ENCODE measurements at regions not wholly inside any gene's neighbourhood (a gene's known extent, or its start where the extent isn't known, plus 50 kb on each side); places are given as distances from the start of the nearest gene placed in this dataset.
A peak's percentile ranks its signal among the peaks of the same experiment; 100 is the strongest.

DNA sequence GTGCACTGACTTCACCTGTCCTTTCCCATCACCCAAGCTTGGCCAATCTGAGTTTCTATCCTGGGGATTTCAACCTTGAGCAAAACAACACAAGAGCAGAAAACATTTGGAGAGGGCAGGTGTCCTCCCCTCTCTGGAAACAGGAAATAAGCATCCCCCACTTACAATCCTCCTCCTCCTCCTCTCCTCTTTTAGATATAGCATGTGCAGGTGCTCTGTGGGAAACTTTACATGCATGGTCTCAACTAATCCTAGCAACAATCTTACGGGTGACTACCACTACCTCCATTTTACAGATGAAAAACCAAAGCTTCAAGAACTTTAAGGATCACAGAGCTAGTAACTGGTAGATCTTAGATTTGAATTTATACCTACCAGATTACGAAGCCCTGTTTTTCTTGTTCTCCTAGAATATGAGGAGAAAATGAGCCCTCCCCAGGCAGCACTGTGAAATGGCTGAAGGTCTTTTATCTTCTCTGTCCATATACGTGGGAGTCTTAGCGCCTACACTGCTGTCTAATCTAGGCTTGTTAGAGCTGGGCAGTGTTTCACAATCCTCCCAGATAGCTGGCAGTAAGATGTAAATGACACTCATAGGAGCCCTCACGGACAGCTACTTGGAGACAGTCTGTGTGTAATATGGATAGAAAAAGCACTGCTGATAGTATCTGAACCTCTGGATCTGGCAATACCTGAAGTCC is 301.2 kb upstream of the PROK2 start:
- H3K36me3 Mint-ChIP-seq (ENCODE audit: low read depth), result no peaks in the 10 kb centered on the region
- ChIA-PET POLR2A (interaction anchor here (1.2 kb wide), 1 partner anchor 174 kb away, joined by 3 read pairs; no protein-coding TSS in a partner anchor), CTCF (interaction anchor here (1.0 kb wide), 1 partner anchor 13 kb away, joined by 3 read pairs; no protein-coding TSS in a partner anchor)
- H3K27me3 Mint-ChIP-seq, result peaks cover 16% of the 10 kb centered on the region
- TF ChIP-seq CTCF (IDR thresholded peaks at IDR 0.05), result no peak
- DNase-seq, result no peak
- no peak overlapping the region for H3K27ac Mint-ChIP-seq
- H3K9me3 Mint-ChIP-seq, result no peaks in the 10 kb centered on the region
- intact Hi-C loops (cut with micrococcal nuclease), result no loop called here
- peaks cover 32% of the 10 kb centered on the region for H3K4me1 Mint-ChIP-seq
- H3K4me3 Mint-ChIP-seq, result no peak overlapping the region
- ATAC-seq (ENCODE audit: low read depth), result no peak

DNA sequence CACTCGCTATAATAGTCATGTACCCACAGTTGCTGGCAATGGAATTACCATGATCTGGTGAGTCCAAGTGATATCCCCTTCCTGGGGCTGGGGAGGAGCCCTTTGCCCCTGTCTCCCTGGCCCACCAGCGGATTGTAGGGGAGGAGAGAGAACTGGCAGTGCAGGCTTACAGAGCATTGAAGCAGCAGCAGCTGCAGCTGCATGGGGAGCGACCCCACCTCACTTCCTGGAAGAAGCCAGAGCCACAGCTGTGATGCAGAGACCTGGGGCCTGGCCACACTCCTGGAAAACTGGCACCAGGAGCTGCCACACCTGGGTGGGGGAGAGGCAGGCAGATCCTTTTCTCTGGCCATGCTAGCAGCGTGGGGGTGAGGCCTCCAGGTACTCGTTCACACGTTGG is 300.1 kb upstream of the PROK2 start:
- peaks cover 14% of the 10 kb centered on the region for H3K27me3 Mint-ChIP-seq
- H3K27ac Mint-ChIP-seq, result no peak overlapping the region
- no peak overlapping the region for H3K4me3 Mint-ChIP-seq
- no peaks in the 10 kb centered on the region for H3K9me3 Mint-ChIP-seq
- CTCF ChIA-PET, result no interaction called here
- intact Hi-C loops (cut with micrococcal nuclease), result no loop called here
- H3K4me1 Mint-ChIP-seq, result peaks cover 44% of the 10 kb centered on the region
- ATAC-seq (ENCODE audit: low read depth), result no peak
- no peak for TF ChIP-seq CTCF (IDR thresholded peaks at IDR 0.05)
- POLR2A ChIA-PET, result no interaction called here
- DNase-seq, result no peak
- H3K36me3 Mint-ChIP-seq (ENCODE audit: low read depth), result no peaks in the 10 kb centered on the region

DNA sequence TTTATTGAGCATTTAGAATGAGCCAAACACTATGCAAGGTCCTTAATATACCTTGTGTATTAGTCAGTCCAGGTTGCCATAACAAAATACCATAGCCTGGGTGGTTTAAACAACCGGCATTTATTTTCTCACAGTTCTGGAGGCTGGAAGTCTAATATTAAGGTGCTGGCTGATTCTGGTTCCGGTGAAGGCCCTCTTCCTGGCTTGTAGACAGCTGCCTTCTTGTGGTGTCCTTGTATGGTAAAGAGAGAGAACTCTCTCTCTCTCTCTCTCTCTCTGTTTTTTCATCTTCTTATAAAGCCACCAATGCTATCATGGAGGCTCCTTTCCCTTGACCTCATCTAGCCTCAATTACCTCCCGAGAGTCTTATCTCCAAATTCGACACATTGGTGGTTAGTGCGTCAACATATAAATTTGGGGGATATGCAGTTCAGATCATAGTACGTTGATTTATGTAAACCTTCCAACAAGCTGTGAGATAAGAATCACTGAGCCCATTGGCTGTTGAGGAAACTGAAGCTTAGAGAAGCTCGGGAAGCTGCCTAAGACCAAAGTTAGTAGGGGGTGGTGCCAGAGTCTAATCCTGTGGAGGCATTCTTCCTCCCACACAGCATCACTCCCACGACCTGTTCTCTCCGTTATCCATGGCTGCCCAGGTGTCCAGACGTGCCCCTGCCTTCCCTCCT is 298.0 kb upstream of the PROK2 start:
- Mint-ChIP-seq H3K4me1 (peaks cover 65% of the 10 kb centered on the region), H3K27me3 (peaks cover 14% of the 10 kb centered on the region), H3K9me3 (no peaks in the 10 kb centered on the region), H3K4me3 (peak overlapping the region; percentile 36), H3K27ac (peak overlapping the region; percentile 71), H3K36me3 (ENCODE audit: low read depth) (no peaks in the 10 kb centered on the region)
- intact Hi-C loops (cut with micrococcal nuclease), result loop anchor here (1.0 to 5.0 kb wide), 7 partner anchors 10 to 739 kb away; partner anchors contain the start of gene RYBP
- TF ChIP-seq CTCF (IDR thresholded peaks at IDR 0.05), result no peak
- CTCF ChIA-PET, result no interaction called here
- DNase-seq, result no peak
- ATAC-seq (ENCODE audit: low read depth), result peak; percentile 13
- POLR2A ChIA-PET, result interaction anchor here (0.7 to 2.0 kb wide), 4 partner anchors 9 to 743 kb away, joined by 3 to 13 read pairs (median 4); no protein-coding TSS in a partner anchor

DNA sequence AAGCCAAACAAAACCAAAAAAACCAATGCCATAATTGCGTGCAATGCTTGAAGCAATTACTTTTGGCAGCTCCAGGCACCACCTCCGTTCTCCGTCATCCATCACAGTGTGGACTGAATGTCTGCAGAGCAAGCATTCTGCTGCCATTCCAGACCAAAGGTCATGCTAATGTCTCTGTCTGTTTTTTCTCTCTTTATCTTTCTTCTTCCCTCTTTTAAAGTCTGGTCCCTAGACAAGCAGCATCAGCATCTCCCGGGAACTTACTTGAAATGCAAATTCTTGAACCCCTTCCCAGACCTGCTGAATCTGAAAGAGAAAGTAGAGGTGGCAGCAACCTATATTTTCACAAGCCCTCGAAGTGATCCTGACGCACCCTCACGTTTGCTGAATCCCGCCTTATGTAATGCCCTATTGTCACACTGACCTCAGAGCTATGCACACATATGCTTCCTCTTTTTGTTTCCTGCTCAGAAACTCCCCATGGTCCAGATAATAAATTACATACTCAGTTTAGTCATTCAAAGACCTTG is 297.3 kb upstream of the PROK2 start:
- H3K27me3 Mint-ChIP-seq, result peaks cover 12% of the 10 kb centered on the region
- peak overlapping the region; percentile 72 for H3K4me3 Mint-ChIP-seq
- peaks cover 71% of the 10 kb centered on the region for H3K4me1 Mint-ChIP-seq
- DNase-seq (no peak), ATAC-seq (ENCODE audit: low read depth) (peak; percentile 81)
- ChIA-PET POLR2A (interaction anchor here (0.5 to 2.0 kb wide), 6 partner anchors 10 to 603 kb away, joined by 3 to 13 read pairs (median 4); no protein-coding TSS in a partner anchor), CTCF (no interaction called here)
- H3K27ac Mint-ChIP-seq, result peak overlapping the region; percentile 71
- TF ChIP-seq CTCF (IDR thresholded peaks at IDR 0.05), result no peak
- H3K36me3 Mint-ChIP-seq (ENCODE audit: low read depth), result no peaks in the 10 kb centered on the region
- intact Hi-C loops (cut with micrococcal nuclease), result loop anchor here (1.0 to 5.0 kb wide), 6 partner anchors 20 to 740 kb away; partner anchors contain the start of gene RYBP
- no peaks in the 10 kb centered on the region for H3K9me3 Mint-ChIP-seq
